ENCODE measurements at regions not wholly inside any gene's neighbourhood (a gene's known extent, or its start where the extent isn't known, plus 50 kb on each side); places are given as distances from the start of the nearest gene placed in this dataset.
A peak's percentile ranks its signal among the peaks of the same experiment; 100 is the strongest.

- no peaks in the 10 kb centered on the region for H4K20me1 ChIP-seq (ENCODE audit: insufficient read depth, low read length)
- H3K79me2 ChIP-seq (ENCODE audit: insufficient read depth, low read length), result no peaks in the 10 kb centered on the region
- H3K27me3 ChIP-seq (ENCODE audit: insufficient read depth, low read length), result no peaks in the 10 kb centered on the region
- peaks cover 32% of the 10 kb centered on the region for H3K4me1 Mint-ChIP-seq (ENCODE audit: low read depth, unreplicated experiment)
- no peak overlapping the region for H3K4me2 ChIP-seq (ENCODE audit: low read length)
- TF ChIP-seq EZH2 (IDR thresholded peaks at IDR 0.05; ENCODE audit: insufficient read depth, low read length) (no peak), CTCF (IDR thresholded peaks at IDR 0.05; ENCODE audit: insufficient read depth, low read depth, low read length) (no peak)
- H3K27me3 Mint-ChIP-seq (ENCODE audit: low read depth, unreplicated experiment), result no peaks in the 10 kb centered on the region
- DNase-seq (ENCODE audit: low read depth) (peak; percentile 64), FAIRE-seq (peak; percentile 71)
- no peaks in the 10 kb centered on the region for H3K36me3 ChIP-seq (ENCODE audit: insufficient read depth, low read length)
- peaks cover 33% of the 10 kb centered on the region for H3K4me1 ChIP-seq (ENCODE audit: insufficient read depth, low read length)
- no peak overlapping the region for H3K27ac Mint-ChIP-seq (ENCODE audit: unreplicated experiment)
- no peak overlapping the region for H3K4me3 Mint-ChIP-seq (ENCODE audit: unreplicated experiment)
- H3K9me3 ChIP-seq (ENCODE audit: insufficient read depth, low read depth, low read length), result no peaks in the 10 kb centered on the region
- no peaks in the 10 kb centered on the region for H3K9me3 Mint-ChIP-seq (ENCODE audit: unreplicated experiment)
- no peak overlapping the region for H3K4me3 ChIP-seq (ENCODE audit: insufficient read depth, low read depth, low read length)
- no peak overlapping the region for H2AFZ ChIP-seq (ENCODE audit: low read depth, low read length)
- H3K36me3 Mint-ChIP-seq (ENCODE audit: low read depth, unreplicated experiment), result no peaks in the 10 kb centered on the region
- H3K27ac ChIP-seq (ENCODE audit: low read depth, low read length), result no peak overlapping the region
- H3K9ac ChIP-seq (ENCODE audit: low read length), result no peak overlapping the region
Measured at GRCh38 chr3:99504258-99504657, 134.1 kb upstream of the COL8A1 start.

GRCh38 chr3:99503350-99503749 lies 135.0 kb upstream of the COL8A1 start:
- Histone ChIP-seq H3K4me1 (ENCODE audit: insufficient read depth, low read length) (peaks cover 28% of the 10 kb centered on the region), H3K27me3 (ENCODE audit: insufficient read depth, low read length) (no peaks in the 10 kb centered on the region), H2AFZ (ENCODE audit: low read depth, low read length) (peak overlapping the region; percentile 56), H3K4me2 (ENCODE audit: low read length) (peak overlapping the region; percentile 16), H4K20me1 (ENCODE audit: insufficient read depth, low read length) (no peaks in the 10 kb centered on the region), H3K36me3 (ENCODE audit: insufficient read depth, low read length) (no peaks in the 10 kb centered on the region), H3K79me2 (ENCODE audit: insufficient read depth, low read length) (no peaks in the 10 kb centered on the region), H3K9me3 (ENCODE audit: insufficient read depth, low read depth, low read length) (no peaks in the 10 kb centered on the region), H3K9ac (ENCODE audit: low read length) (peak overlapping the region; percentile 12), H3K4me3 (ENCODE audit: insufficient read depth, low read depth, low read length) (no peak overlapping the region), H3K27ac (ENCODE audit: low read depth, low read length) (peak overlapping the region; percentile 40)
- DNase-seq (ENCODE audit: low read depth) (no peak), FAIRE-seq (no peak)
- H3K4me1 Mint-ChIP-seq (ENCODE audit: low read depth, unreplicated experiment), result peaks cover 35% of the 10 kb centered on the region
- TF ChIP-seq CTCF (IDR thresholded peaks at IDR 0.05; ENCODE audit: insufficient read depth, low read depth, low read length) (no peak), EZH2 (IDR thresholded peaks at IDR 0.05; ENCODE audit: insufficient read depth, low read length) (no peak)
- H3K27ac Mint-ChIP-seq (ENCODE audit: unreplicated experiment), result peak overlapping the region; percentile 36
- no peaks in the 10 kb centered on the region for H3K27me3 Mint-ChIP-seq (ENCODE audit: low read depth, unreplicated experiment)
- H3K9me3 Mint-ChIP-seq (ENCODE audit: unreplicated experiment), result no peaks in the 10 kb centered on the region
- no peaks in the 10 kb centered on the region for H3K36me3 Mint-ChIP-seq (ENCODE audit: low read depth, unreplicated experiment)
- H3K4me3 Mint-ChIP-seq (ENCODE audit: unreplicated experiment), result no peak overlapping the region

GRCh38 chr3:99502871-99503270 lies 135.5 kb upstream of the COL8A1 start:
- H3K27me3 ChIP-seq (ENCODE audit: insufficient read depth, low read length), result no peaks in the 10 kb centered on the region
- DNase-seq (ENCODE audit: low read depth) (no peak), FAIRE-seq (peak; percentile 93)
- Mint-ChIP-seq H3K9me3 (ENCODE audit: unreplicated experiment) (no peaks in the 10 kb centered on the region), H3K4me3 (ENCODE audit: unreplicated experiment) (no peak overlapping the region), H3K27me3 (ENCODE audit: low read depth, unreplicated experiment) (no peaks in the 10 kb centered on the region), H3K36me3 (ENCODE audit: low read depth, unreplicated experiment) (no peaks in the 10 kb centered on the region), H3K27ac (ENCODE audit: unreplicated experiment) (peak overlapping the region; percentile 23), H3K4me1 (ENCODE audit: low read depth, unreplicated experiment) (peaks cover 30% of the 10 kb centered on the region)
- no peaks in the 10 kb centered on the region for H4K20me1 ChIP-seq (ENCODE audit: insufficient read depth, low read length)
- H3K4me3 ChIP-seq (ENCODE audit: insufficient read depth, low read depth, low read length), result no peak overlapping the region
- no peaks in the 10 kb centered on the region for H3K36me3 ChIP-seq (ENCODE audit: insufficient read depth, low read length)
- TF ChIP-seq CTCF (IDR thresholded peaks at IDR 0.05; ENCODE audit: insufficient read depth, low read depth, low read length) (no peak), EZH2 (IDR thresholded peaks at IDR 0.05; ENCODE audit: insufficient read depth, low read length) (no peak)
- H3K9me3 ChIP-seq (ENCODE audit: insufficient read depth, low read depth, low read length), result no peaks in the 10 kb centered on the region
- peak overlapping the region; percentile 32 for H3K4me2 ChIP-seq (ENCODE audit: low read length)
- no peaks in the 10 kb centered on the region for H3K79me2 ChIP-seq (ENCODE audit: insufficient read depth, low read length)
- peak overlapping the region; percentile 40 for H3K27ac ChIP-seq (ENCODE audit: low read depth, low read length)
- peak overlapping the region; percentile 35 for H2AFZ ChIP-seq (ENCODE audit: low read depth, low read length)
- H3K4me1 ChIP-seq (ENCODE audit: insufficient read depth, low read length), result peaks cover 24% of the 10 kb centered on the region
- H3K9ac ChIP-seq (ENCODE audit: low read length), result peak overlapping the region; percentile 12
